ENCODE measurements at regions not wholly inside any gene's neighbourhood (a gene's known extent, or its start where the extent isn't known, plus 50 kb on each side); places are given as distances from the start of the nearest gene placed in this dataset.

DNA sequence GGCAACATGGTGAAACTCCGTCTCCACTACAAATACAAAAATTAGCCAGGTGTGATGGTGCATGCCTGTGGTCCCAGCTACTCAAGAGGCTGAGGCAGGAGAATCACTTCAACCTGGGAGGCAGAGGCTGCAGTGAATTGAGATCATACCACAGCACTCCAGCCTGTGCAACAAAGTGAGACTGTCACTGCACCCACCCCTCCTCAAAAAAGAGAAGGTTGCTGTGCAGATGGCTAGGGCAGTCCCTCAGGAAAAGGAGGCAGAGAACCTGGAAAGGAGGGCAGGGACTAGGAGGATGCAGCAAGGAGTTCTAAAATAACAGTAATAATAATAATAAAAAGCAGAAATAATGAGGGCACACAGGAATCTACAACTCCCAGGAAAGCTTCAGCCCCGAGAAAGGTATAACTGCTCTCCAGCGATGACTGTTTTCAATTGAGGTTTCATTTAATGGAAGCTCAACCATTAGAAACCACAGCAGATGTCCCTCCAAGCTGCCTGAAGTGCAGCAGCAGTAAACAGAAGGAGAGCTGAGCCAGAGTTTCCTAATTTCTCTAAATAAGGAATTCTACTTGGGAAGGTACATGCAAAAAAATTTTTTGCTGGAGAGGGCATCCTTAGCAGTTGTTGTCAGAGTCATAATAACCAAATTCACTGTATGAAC, 326.5 kb downstream of the GATA3 start:
- Mint-ChIP-seq H3K4me1 (ENCODE audit: low read depth, unreplicated experiment) (peaks cover 35% of the 10 kb centered on the region), H3K27ac (ENCODE audit: unreplicated experiment) (peak overlapping the region; percentile 90), H3K36me3 (ENCODE audit: insufficient read depth, unreplicated experiment) (no peaks in the 10 kb centered on the region), H3K9me3 (ENCODE audit: unreplicated experiment) (peaks cover 5% of the 10 kb centered on the region), H3K4me3 (ENCODE audit: unreplicated experiment) (peak overlapping the region; percentile 62), H3K27me3 (ENCODE audit: insufficient read depth, unreplicated experiment) (no peaks in the 10 kb centered on the region)
- no peaks in the 10 kb centered on the region for H3K27me3 ChIP-seq (replicated peaks; ENCODE audit: control insufficient read depth, insufficient read depth, low read length)
- no peak for TF ChIP-seq CTCF (IDR thresholded peaks at IDR 0.05; ENCODE audit: insufficient read depth in 1 of 2, low read depth in 1 of 2, low read length in 1 of 2, severe bottlenecking in 1 of 2, unreplicated experiment in 1 of 2)
- DNase-seq = no peak
- ChIA-PET POLR2A (interaction anchor here (1.6 kb wide), 1 partner anchor 14 kb away, joined by 10 read pairs; no protein-coding TSS in a partner anchor), CTCF (interaction anchor here (0.8 to 0.9 kb wide), 2 partner anchors 15 to 69 kb away, joined by 3 to 5 read pairs; no protein-coding TSS in a partner anchor)
- H3K4me3 ChIP-seq (ENCODE audit: low read depth, low read length) = no peak overlapping the region
- intact Hi-C loops (cut with micrococcal nuclease; ENCODE audit: unreplicated experiment) = loop anchor here (1.0 kb wide), 5 partner anchors 15 to 278 kb away; no protein-coding TSS in a partner anchor
- H3K4me1 ChIP-seq = peaks cover 37% of the 10 kb centered on the region
- no TSS peak for BruUV-seq (replicated peaks)
- no peaks in the 10 kb centered on the region for H3K9me3 ChIP-seq
- no peaks in the 10 kb centered on the region for H3K36me3 ChIP-seq (ENCODE audit: control insufficient read depth, insufficient read depth, low read length)

- Mint-ChIP-seq H3K27me3 (ENCODE audit: insufficient read depth, unreplicated experiment) (no peaks in the 10 kb centered on the region), H3K4me1 (ENCODE audit: low read depth, unreplicated experiment) (no peaks in the 10 kb centered on the region), H3K36me3 (ENCODE audit: insufficient read depth, unreplicated experiment) (no peaks in the 10 kb centered on the region), H3K27ac (ENCODE audit: unreplicated experiment) (no peak overlapping the region), H3K4me3 (ENCODE audit: unreplicated experiment) (no peak overlapping the region), H3K9me3 (ENCODE audit: unreplicated experiment) (peaks cover 11% of the 10 kb centered on the region)
- Histone ChIP-seq H3K4me3 (ENCODE audit: low read depth, low read length) (no peak overlapping the region), H3K9me3 (no peaks in the 10 kb centered on the region), H3K27me3 (replicated peaks; ENCODE audit: control insufficient read depth, insufficient read depth, low read length) (no peaks in the 10 kb centered on the region), H3K4me1 (0 out of 2 replicates have a peak, but pooled peaks cover 7% of the 10 kb centered on the region), H3K36me3 (ENCODE audit: control insufficient read depth, insufficient read depth, low read length) (no peaks in the 10 kb centered on the region)
- ChIA-PET CTCF (no interaction called here), POLR2A (no interaction called here)
- TF ChIP-seq CTCF (IDR thresholded peaks at IDR 0.05; ENCODE audit: insufficient read depth in 1 of 2, low read depth in 1 of 2, low read length in 1 of 2, severe bottlenecking in 1 of 2, unreplicated experiment in 1 of 2) = no peak
- intact Hi-C loops (cut with micrococcal nuclease; ENCODE audit: unreplicated experiment) = no loop called here
- DNase-seq = no peak
- no TSS peak for BruUV-seq (replicated peaks)
These were observed 332.3 kb downstream of the GATA3 start for GRCh38 chr10:8386781-8387180.

DNA sequence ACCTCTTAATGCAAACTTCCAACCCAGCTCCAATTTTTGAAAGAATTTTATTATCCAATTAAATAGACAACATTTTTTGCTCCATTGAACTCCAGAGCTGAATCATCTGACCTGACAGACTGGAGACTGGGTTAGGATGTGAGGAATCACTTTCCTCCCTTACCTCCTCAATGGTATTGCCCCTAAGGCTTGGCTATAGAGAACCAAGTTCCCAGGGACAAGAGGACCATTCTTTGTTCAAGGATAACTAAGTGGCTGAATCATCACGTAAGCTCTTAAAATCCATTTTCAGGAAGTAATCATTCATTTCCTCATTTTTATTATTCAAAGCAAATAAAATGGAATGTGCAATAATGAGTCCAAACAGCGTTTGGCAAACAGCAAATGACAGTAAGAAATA, 335.1 kb downstream of the GATA3 start:
- no TSS peak for BruUV-seq (replicated peaks)
- Mint-ChIP-seq H3K36me3 (ENCODE audit: insufficient read depth, unreplicated experiment) (no peaks in the 10 kb centered on the region), H3K4me1 (ENCODE audit: low read depth, unreplicated experiment) (peaks cover 6% of the 10 kb centered on the region), H3K27ac (ENCODE audit: unreplicated experiment) (no peak overlapping the region), H3K27me3 (ENCODE audit: insufficient read depth, unreplicated experiment) (no peaks in the 10 kb centered on the region), H3K4me3 (ENCODE audit: unreplicated experiment) (no peak overlapping the region), H3K9me3 (ENCODE audit: unreplicated experiment) (peaks cover 11% of the 10 kb centered on the region)
- TF ChIP-seq CTCF (IDR thresholded peaks at IDR 0.05; ENCODE audit: insufficient read depth in 1 of 2, low read depth in 1 of 2, low read length in 1 of 2, severe bottlenecking in 1 of 2, unreplicated experiment in 1 of 2) = no peak
- intact Hi-C loops (cut with micrococcal nuclease; ENCODE audit: unreplicated experiment) = no loop called here
- no peak overlapping the region for H3K4me3 ChIP-seq (ENCODE audit: low read depth, low read length)
- ChIA-PET POLR2A (no interaction called here), CTCF (no interaction called here)
- no peak for DNase-seq
- H3K27me3 ChIP-seq (replicated peaks; ENCODE audit: control insufficient read depth, insufficient read depth, low read length) = no peaks in the 10 kb centered on the region
- no peaks in the 10 kb centered on the region for H3K36me3 ChIP-seq (ENCODE audit: control insufficient read depth, insufficient read depth, low read length)
- no peaks in the 10 kb centered on the region for H3K9me3 ChIP-seq
- H3K4me1 ChIP-seq = 0 out of 2 replicates have a peak, but pooled peaks cover 7% of the 10 kb centered on the region
